Osteoblast (primary cell): ENCODE measurements at regions not wholly inside any gene's neighbourhood (a gene's known extent, or its start where the extent isn't known, plus 50 kb on each side); places are given as distances from the start of the nearest gene placed in this dataset.

Source experiments
- DNase-seq: peaks from one replicate; pipeline ENCODE4 v3.0.0; 2011; ENCODE audit warnings: low spot score, mixed read lengths; ENCODE audit not compliant: insufficient read length; ENCODE audit errors: missing footprints
- H2AFZ ChIP-seq: 2 replicates; pipeline ENCODE4 v1.6.0; 2011; ENCODE audit warnings: mild to moderate bottlenecking, low read length
- H3K27ac ChIP-seq: 2 replicates; pipeline ENCODE4 v1.5.1; 2011; ENCODE audit warnings: mild to moderate bottlenecking, low read depth, low read length, moderate library complexity
- H3K27me3 ChIP-seq: 2 replicates; pipeline ENCODE4 v1.6.0; 2012; ENCODE audit warnings: mild to moderate bottlenecking, control low read depth, inconsistent platforms, low read length, moderate library complexity; ENCODE audit not compliant: insufficient read depth
- H3K36me3 ChIP-seq: 2 replicates; pipeline ENCODE4 v1.5.1; 2011; ENCODE audit warnings: mild to moderate bottlenecking, low read length, control low read depth, moderate library complexity; ENCODE audit not compliant: insufficient read depth
- H3K4me1 ChIP-seq: 2 replicates; pipeline ENCODE4 v1.5.1; 2011; ENCODE audit warnings: mild to moderate bottlenecking, low read length, control low read depth, moderate library complexity; ENCODE audit not compliant: insufficient read depth
- H3K4me2 ChIP-seq: 2 replicates; pipeline ENCODE4 v1.6.0; 2011; ENCODE audit warnings: mild to moderate bottlenecking, low read length; ENCODE audit not compliant: insufficient read depth
- H3K4me3 ChIP-seq: fragments of 200-600 bp; sonication (generic); 3 replicates; pipeline ENCODE4 v1.5.1; 2012; ENCODE audit warnings: mild to moderate bottlenecking, low read length, inconsistent platforms; ENCODE audit not compliant: insufficient read depth
- H3K79me2 ChIP-seq: 2 replicates; pipeline ENCODE4 v1.6.0; 2012; ENCODE audit warnings: mild to moderate bottlenecking, low read length, control low read depth, inconsistent platforms; ENCODE audit not compliant: insufficient read depth
- H3K9me3 ChIP-seq: 2 replicates; pipeline ENCODE4 v1.5.1; 2011; ENCODE audit warnings: low read depth, low read length, control low read depth
- H4K20me1 ChIP-seq: 2 replicates; pipeline ENCODE4 v1.6.0; 2012; ENCODE audit warnings: mild to moderate bottlenecking, low read length, control low read depth; ENCODE audit not compliant: insufficient read depth
- TF ChIP-seq, protein P1 (sequence below): IDR thresholded peaks from 2 replicates; pipeline ENCODE4 v1.5.1; 2011; ENCODE audit warnings: mild to moderate bottlenecking, low read depth, low read length, moderate library complexity; ENCODE audit errors: extremely low read depth

DNA sequence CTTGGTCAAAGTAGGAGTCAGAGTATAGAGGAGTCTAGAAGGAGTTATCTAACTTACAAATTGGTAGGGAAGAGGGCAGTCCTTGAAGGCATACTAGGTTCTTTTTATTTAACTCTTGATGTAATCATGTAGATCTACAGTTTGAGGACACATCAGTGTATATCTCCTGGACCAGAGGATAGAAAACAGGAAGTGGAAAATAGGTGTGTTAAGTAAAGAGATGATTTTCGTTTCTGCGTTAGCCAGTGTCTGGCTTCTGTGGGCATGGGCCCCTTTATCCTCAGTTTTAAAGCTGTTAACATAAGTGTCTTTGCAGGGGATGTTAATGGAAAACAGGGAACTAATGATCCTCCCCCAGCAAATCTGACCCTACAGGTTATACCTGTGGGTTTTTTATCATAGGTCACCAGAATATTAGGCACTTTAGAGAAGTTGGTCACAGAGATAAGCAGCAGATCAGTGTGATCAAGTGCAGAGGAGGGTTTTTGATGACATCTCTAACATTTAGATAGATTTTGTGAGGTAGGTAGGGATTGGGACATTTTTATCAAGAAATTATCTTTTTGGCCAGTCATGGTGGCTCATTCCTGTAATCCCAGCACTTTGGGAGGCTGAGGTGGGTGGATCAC, 58.6 kb upstream of the PRSS1 start:
- no peak overlapping the region for H3K4me3 ChIP-seq
- H3K27me3 ChIP-seq, result no peaks in the 10 kb centered on the region

DNA sequence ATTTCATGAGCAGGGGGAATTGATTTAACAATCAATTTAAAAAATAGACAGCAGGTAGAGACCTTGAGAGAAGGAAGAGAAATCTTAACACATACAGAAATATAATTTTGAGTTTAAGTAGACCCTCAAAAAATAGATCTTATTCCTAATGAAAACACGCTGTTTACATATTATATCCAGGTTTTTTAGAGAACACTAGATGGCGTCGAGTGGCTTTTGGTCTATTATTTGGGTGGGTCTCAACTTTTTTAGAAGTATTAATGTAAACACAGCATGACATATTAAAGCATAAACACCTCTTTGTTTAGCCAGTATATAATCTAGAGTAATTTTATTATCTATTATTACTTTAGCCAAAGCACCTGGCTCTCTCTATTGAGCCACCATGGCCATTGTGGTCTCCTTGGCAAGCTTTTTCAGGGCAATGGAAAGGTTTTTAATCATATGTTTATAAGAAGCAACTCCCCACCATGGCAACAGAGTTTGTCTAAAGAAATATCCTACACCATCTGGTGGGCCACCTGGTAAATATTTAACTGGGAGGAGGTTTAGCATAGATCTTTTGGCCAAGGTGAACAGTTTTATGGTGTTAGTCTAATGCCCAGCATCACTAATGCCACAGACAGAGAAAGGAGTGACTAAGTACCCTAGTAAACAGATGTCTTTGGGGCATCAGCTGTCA, 59.7 kb upstream of the PRSS1 start:
- Histone ChIP-seq H3K4me2 (no peak overlapping the region), H3K27ac (no peak overlapping the region), H2AFZ (no peak overlapping the region), H3K4me3 (no peak overlapping the region), H3K4me1 (no peaks in the 10 kb centered on the region), H3K79me2 (no peaks in the 10 kb centered on the region), H3K9me3 (no peaks in the 10 kb centered on the region), H3K36me3 (no peaks in the 10 kb centered on the region), H3K27me3 (no peaks in the 10 kb centered on the region), H4K20me1 (no peaks in the 10 kb centered on the region)
- DNase-seq, result no peak
- TF ChIP-seq, protein P1, sequence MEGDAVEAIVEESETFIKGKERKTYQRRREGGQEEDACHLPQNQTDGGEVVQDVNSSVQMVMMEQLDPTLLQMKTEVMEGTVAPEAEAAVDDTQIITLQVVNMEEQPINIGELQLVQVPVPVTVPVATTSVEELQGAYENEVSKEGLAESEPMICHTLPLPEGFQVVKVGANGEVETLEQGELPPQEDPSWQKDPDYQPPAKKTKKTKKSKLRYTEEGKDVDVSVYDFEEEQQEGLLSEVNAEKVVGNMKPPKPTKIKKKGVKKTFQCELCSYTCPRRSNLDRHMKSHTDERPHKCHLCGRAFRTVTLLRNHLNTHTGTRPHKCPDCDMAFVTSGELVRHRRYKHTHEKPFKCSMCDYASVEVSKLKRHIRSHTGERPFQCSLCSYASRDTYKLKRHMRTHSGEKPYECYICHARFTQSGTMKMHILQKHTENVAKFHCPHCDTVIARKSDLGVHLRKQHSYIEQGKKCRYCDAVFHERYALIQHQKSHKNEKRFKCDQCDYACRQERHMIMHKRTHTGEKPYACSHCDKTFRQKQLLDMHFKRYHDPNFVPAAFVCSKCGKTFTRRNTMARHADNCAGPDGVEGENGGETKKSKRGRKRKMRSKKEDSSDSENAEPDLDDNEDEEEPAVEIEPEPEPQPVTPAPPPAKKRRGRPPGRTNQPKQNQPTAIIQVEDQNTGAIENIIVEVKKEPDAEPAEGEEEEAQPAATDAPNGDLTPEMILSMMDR, result peak; percentile 8

More for the DNA sequence above, 58.6 kb upstream of the PRSS1 start:
- H3K36me3 ChIP-seq, result no peaks in the 10 kb centered on the region
- no peaks in the 10 kb centered on the region for H3K4me1 ChIP-seq
- H3K27ac ChIP-seq, result no peak overlapping the region
- no peaks in the 10 kb centered on the region for H3K9me3 ChIP-seq
- DNase-seq, result no peak
- no peak overlapping the region for H2AFZ ChIP-seq
- H4K20me1 ChIP-seq, result no peaks in the 10 kb centered on the region
- TF ChIP-seq, protein P1, result no peak
- no peaks in the 10 kb centered on the region for H3K79me2 ChIP-seq
- no peak overlapping the region for H3K4me2 ChIP-seq

DNA sequence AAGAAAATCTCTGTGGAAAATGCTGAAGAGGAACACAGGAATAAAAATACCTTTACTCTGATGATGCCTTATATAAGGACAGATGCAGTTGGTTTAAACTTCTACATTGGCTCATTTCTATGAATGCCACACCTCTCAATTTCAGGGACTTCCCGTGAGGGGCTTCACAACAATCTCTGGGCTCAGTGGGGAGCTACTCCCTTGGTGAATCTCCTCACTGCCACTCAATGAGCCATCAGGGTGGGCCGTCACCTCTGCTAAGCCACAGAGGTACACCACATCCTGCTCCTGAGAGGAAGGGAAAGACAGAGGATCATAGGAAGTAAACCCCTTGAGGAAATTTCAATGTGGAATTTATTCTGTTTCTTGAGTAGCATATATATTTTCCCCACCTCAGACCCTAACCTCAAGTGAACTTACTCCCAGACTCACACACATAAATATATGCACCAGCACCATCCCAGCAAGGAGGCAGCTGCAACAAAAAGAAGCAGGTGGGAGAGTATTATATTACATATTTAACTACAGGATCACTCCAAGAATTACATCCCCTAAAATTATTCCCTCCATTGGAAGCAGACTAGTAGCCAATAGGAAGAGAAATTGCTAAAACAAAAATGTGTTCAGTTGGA, 63.3 kb upstream of the PRSS1 start:
- Histone ChIP-seq H4K20me1 (no peaks in the 10 kb centered on the region), H3K4me2 (no peak overlapping the region), H3K36me3 (no peaks in the 10 kb centered on the region), H3K4me3 (no peak overlapping the region), H3K9me3 (no peaks in the 10 kb centered on the region), H3K27me3 (peaks cover 4% of the 10 kb centered on the region), H3K4me1 (no peaks in the 10 kb centered on the region), H2AFZ (no peak overlapping the region), H3K79me2 (no peaks in the 10 kb centered on the region), H3K27ac (no peak overlapping the region)
- TF ChIP-seq, protein P1, result no peak
- DNase-seq, result no peak

DNA sequence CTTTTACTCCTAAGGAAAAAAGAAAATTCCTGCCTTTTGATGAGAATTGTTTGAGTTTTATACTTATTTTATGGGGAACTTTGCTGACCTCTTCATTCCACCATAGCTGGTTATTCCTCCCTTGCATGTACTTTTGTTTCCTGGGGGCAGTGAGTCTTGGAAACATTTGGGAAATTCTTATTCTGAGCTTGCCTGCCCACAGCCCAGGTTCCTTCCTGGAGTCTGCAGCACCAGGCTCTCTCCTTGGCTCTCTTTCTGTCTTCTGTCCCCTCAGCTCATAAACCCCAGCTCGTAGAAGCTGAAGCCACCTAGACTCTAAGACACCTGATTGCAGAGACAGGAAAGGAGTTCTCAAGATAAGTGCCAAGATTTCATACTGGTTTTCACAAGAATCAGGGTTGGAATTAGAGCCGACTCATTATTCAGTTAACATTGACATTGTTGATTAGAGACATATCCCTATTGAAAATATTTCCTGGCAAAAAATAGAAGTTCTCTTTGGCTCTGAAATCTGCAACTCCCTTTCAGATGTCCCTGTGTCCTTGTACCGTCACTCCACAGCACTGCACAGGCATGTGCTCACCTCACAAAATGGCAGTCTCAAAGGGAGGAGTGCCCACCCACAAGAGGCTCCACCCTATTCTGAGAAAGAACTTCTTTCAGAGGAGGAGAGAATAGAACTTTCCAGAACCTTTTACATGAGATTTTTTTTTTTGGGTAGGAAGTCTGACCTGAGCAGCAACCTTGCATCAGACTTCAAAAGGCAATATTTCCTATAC, 67.8 kb upstream of the PRSS1 start:
- H3K9me3 ChIP-seq, result no peaks in the 10 kb centered on the region
- H3K79me2 ChIP-seq, result no peaks in the 10 kb centered on the region
- no peaks in the 10 kb centered on the region for H4K20me1 ChIP-seq
- no peak overlapping the region for H3K27ac ChIP-seq
- H3K36me3 ChIP-seq, result no peaks in the 10 kb centered on the region
- TF ChIP-seq, protein P1, result no peak
- DNase-seq, result no peak
- peaks cover 4% of the 10 kb centered on the region for H3K27me3 ChIP-seq
- no peaks in the 10 kb centered on the region for H3K4me1 ChIP-seq
- H2AFZ ChIP-seq, result no peak overlapping the region
- no peak overlapping the region for H3K4me2 ChIP-seq
- H3K4me3 ChIP-seq, result no peak overlapping the region
